Liver (tissue), 8 donors: ENCODE measurements at regions not wholly inside any gene's neighbourhood (a gene's known extent, or its start where the extent isn't known, plus 50 kb on each side); places are given as distances from the start of the nearest gene placed in this dataset.

Experiments used
- DNase-seq: peaks from one replicate; pipeline ENCODE4 v3.0.0-alpha.2; 2017; ENCODE audit warnings: low spot score
- H3K27ac ChIP-seq, 2 donors: one replicate each; pipeline ENCODE4 v1.7.0; 2013; ENCODE audit warnings: inconsistent platforms in 2 of 2, low read length in 2 of 2, control low read depth in 1 of 2, low read depth in 1 of 2, mild to moderate bottlenecking in 1 of 2
- H3K27me3 ChIP-seq, 4 donors: one replicate each; pipeline versions ENCODE4 v1.6.1 to v1.7.0; 2013; ENCODE audit warnings: low read length in 3 of 4, inconsistent platforms in 1 of 4, mild to moderate bottlenecking in 1 of 4, moderate library complexity in 1 of 4; ENCODE audit not compliant: control insufficient read depth in 4 of 4, insufficient read depth in 4 of 4
- H3K36me3 ChIP-seq, 4 donors: one replicate each; pipeline versions ENCODE4 v1.6.1 to v1.7.0; 2013; ENCODE audit warnings: low read length in 3 of 4, mild to moderate bottlenecking in 3 of 4, low read depth in 1 of 4, moderate library complexity in 1 of 4; ENCODE audit not compliant: control insufficient read depth in 4 of 4, insufficient read depth in 3 of 4
- H3K4me1 ChIP-seq, 4 donors: one replicate each; pipeline versions ENCODE4 v1.6.1 to v1.7.0; 2013; ENCODE audit warnings: low read length in 3 of 4, mild to moderate bottlenecking in 3 of 4, moderate library complexity in 1 of 4; ENCODE audit not compliant: control insufficient read depth in 4 of 4, insufficient read depth in 4 of 4
- H3K4me3 ChIP-seq, 3 donors: one replicate each; pipeline versions ENCODE4 v1.6.1 to v1.7.0; 2013; ENCODE audit warnings: low read length in 3 of 3, control low read depth in 1 of 3, low read depth in 1 of 3, mild to moderate bottlenecking in 1 of 3
- H3K9ac ChIP-seq, 2 donors: one replicate each; pipeline ENCODE4 v1.7.0; 2013; ENCODE audit warnings: low read length in 2 of 2, mild to moderate bottlenecking in 2 of 2, moderate library complexity in 2 of 2, control low read depth in 1 of 2, low read depth in 1 of 2
- H3K9me3 ChIP-seq, 4 donors: one replicate each; pipeline versions ENCODE4 v1.6.1 to v1.7.0; 2013; ENCODE audit warnings: low read length in 3 of 4; ENCODE audit not compliant: control insufficient read depth in 4 of 4
- ATF3 ChIP-seq: IDR thresholded peaks from 2 replicates; pipeline ENCODE4 v1.6.1; 2016; ENCODE audit warnings: antibody characterized with exemption
- CTCF ChIP-seq: fragments of 150-350 bp; IDR thresholded peaks from 2 replicates; pipeline ENCODE4 v1.5.1; 2017; ENCODE audit warnings: improper control_type of control experiment, low read depth, low read length; ENCODE audit not compliant: missing input control
- EGR1 ChIP-seq, 2 donors: IDR thresholded peaks; 2 replicates each; pipeline ENCODE4 v1.6.1; 2016 to 2018; ENCODE audit warnings: antibody characterized with exemption in 2 of 2, low read depth in 2 of 2
- FOXA1 ChIP-seq: IDR thresholded peaks from 2 replicates; pipeline ENCODE4 v1.6.1; 2016; ENCODE audit warnings: antibody characterized with exemption
- FOXA2 ChIP-seq: IDR thresholded peaks from 2 replicates; pipeline ENCODE4 v1.6.1; 2016; ENCODE audit warnings: antibody characterized with exemption
- GABPA ChIP-seq, 2 donors: IDR thresholded peaks in 1 of 2; conservative IDR thresholded peaks in 1 of 2; 2 replicates each; pipeline ENCODE4 v1.6.1; 2016; ENCODE audit warnings: antibody characterized with exemption in 2 of 2, mild to moderate bottlenecking in 1 of 2, moderate library complexity in 1 of 2
- HNF4A ChIP-seq, 2 donors: conservative IDR thresholded peaks; 2 replicates each; pipeline ENCODE4 v1.6.1; 2016; ENCODE audit warnings: antibody characterized with exemption in 2 of 2, mild to moderate bottlenecking in 2 of 2
- HNF4G ChIP-seq: IDR thresholded peaks from 2 replicates; pipeline ENCODE4 v1.6.1; 2016; ENCODE audit warnings: antibody characterized with exemption
- JUND ChIP-seq, 2 donors: IDR thresholded peaks; 2 replicates each; pipeline ENCODE4 v1.6.1; 2016; ENCODE audit warnings: antibody characterized with exemption in 2 of 2
- MAX ChIP-seq: IDR thresholded peaks from 2 replicates; pipeline ENCODE4 v1.6.1; 2016; ENCODE audit warnings: antibody characterized with exemption
- NR2F2 ChIP-seq: IDR thresholded peaks from 2 replicates; pipeline ENCODE4 v1.6.1; 2016; ENCODE audit warnings: antibody characterized with exemption
- RAD21 ChIP-seq, 2 donors: IDR thresholded peaks; 2 replicates each; pipeline ENCODE4 v1.6.1; 2016; ENCODE audit warnings: antibody characterized with exemption in 2 of 2, mild to moderate bottlenecking in 2 of 2
- REST ChIP-seq: IDR thresholded peaks from 2 replicates; pipeline ENCODE4 v1.6.1; 2016; ENCODE audit warnings: antibody characterized with exemption, mild to moderate bottlenecking
- RXRA ChIP-seq, 2 donors: IDR thresholded peaks; 2 replicates each; pipeline ENCODE4 v1.6.1; 2017 to 2018; ENCODE audit warnings: antibody characterized with exemption in 2 of 2, mild to moderate bottlenecking in 1 of 2
- SP1 ChIP-seq: IDR thresholded peaks from 2 replicates; pipeline ENCODE4 v1.6.1; 2018; ENCODE audit warnings: antibody characterized with exemption, mild to moderate bottlenecking
- TAF1 ChIP-seq: conservative IDR thresholded peaks from 2 replicates; pipeline ENCODE4 v1.6.1; 2016; ENCODE audit warnings: antibody characterized with exemption, mild to moderate bottlenecking
- YY1 ChIP-seq: IDR thresholded peaks from 2 replicates; pipeline ENCODE4 v1.6.1; 2016; ENCODE audit warnings: antibody characterized with exemption, mild to moderate bottlenecking
- ZBTB33 ChIP-seq: IDR thresholded peaks from 2 replicates; pipeline ENCODE4 v1.6.1; 2016; ENCODE audit warnings: antibody characterized with exemption
- WGBS: extraction: QIAGEN DNeasy Blood & Tissue Kit; methylation state at CpG from one replicate; pipeline ENCODE4 v1.1.7; 2013; 5-methylcytosine and 5-hydroxymethylcytosine counted together
- donor health status: healthy.
- donor health status: healthy.
- donor health status: healthy.
- donor health status: healthy.
- donor health status: healthy.

GRCh38 chr5:142466195-142466971 lies 141.6 kb upstream of the SPRY4 start (continued):
- TF ChIP-seq JUND (IDR thresholded peaks at IDR 0.05) = no peak
- peak; percentile 26 for TF ChIP-seq SP1
- TF ChIP-seq ATF3 = no peak
- TF ChIP-seq YY1 = no peak
- TF ChIP-seq FOXA2 = no peak
- TF ChIP-seq ZBTB33 = no peak
- TF ChIP-seq NR2F2 = no peak

- peaks cover 6 to 23% (median 12%) of the 10 kb centered on the region in 4 donors for H3K4me1 ChIP-seq
- no peaks in the 10 kb centered on the region for H3K36me3 ChIP-seq
- H3K9ac ChIP-seq = no peak overlapping the region
- no peak overlapping the region for H3K4me3 ChIP-seq
- no peaks in the 10 kb centered on the region for H3K9me3 ChIP-seq
- TF ChIP-seq RAD21 (IDR thresholded peaks at IDR 0.05) (no peak), JUND (IDR thresholded peaks at IDR 0.05) (no peak), RXRA (IDR thresholded peaks at IDR 0.05) (no peak), HNF4G (no peak), YY1 (no peak), EGR1 (IDR thresholded peaks at IDR 0.05; ENCODE audit: low read depth in 2 of 2) (no peak)
- 93% methylated on average over 1 of the region's 1 CpG for WGBS
- H3K27me3 ChIP-seq = no peaks in the 10 kb centered on the region
- no peak overlapping the region for H3K27ac ChIP-seq
- DNase-seq = no peak
Observed at GRCh38 chr5:142465476-142465875, 140.7 kb upstream of the SPRY4 start.

- Histone ChIP-seq H3K9me3 (no peaks in the 10 kb centered on the region), H3K36me3 (no peaks in the 10 kb centered on the region), H3K4me1 (peaks cover 6 to 23% (median 12%) of the 10 kb centered on the region in 4 donors), H3K9ac (no peak overlapping the region), H3K27me3 (no peaks in the 10 kb centered on the region), H3K27ac (no peak overlapping the region), H3K4me3 (no peak overlapping the region)
- TF ChIP-seq GABPA (IDR thresholded peaks at IDR 0.05 in 1 of 2, conservative IDR thresholded peaks at IDR 0.05 in 1 of 2) (no peak), REST (no peak), EGR1 (IDR thresholded peaks at IDR 0.05; ENCODE audit: low read depth in 2 of 2) (no peak), SP1 (peak; percentile 74), ATF3 (no peak), FOXA2 (peak; percentile 37), HNF4A (conservative IDR thresholded peaks at IDR 0.05) (peak; percentile 82 to 83), HNF4G (peak; percentile 55), RXRA (IDR thresholded peaks at IDR 0.05) (peak; percentile 19 to 34), FOXA1 (no peak), RAD21 (IDR thresholded peaks at IDR 0.05) (peak; percentile 33 to 43), MAX (peak; percentile 43), NR2F2 (no peak), TAF1 (no peak), JUND (IDR thresholded peaks at IDR 0.05) (no peak), CTCF (no peak), YY1 (peak; percentile 50), ZBTB33 (no peak)
- 39% methylated on average over 2 of the region's 2 CpGs for WGBS
- DNase-seq = no peak
Observed at GRCh38 chr5:142463904-142464303, 139.1 kb upstream of the SPRY4 start.
